IMR-90 (cell line): ENCODE measurements at regions not wholly inside any gene's neighbourhood (a gene's known extent, or its start where the extent isn't known, plus 50 kb on each side); places are given as distances from the start of the nearest gene placed in this dataset.

Experiments
- ATAC-seq: fragments of 200-7000 bp; cut with Tn5 transposase; 2 replicates; pipeline ENCODE4 v1.9.1; 2020; ENCODE audit warnings: low read depth, mild to moderate bottlenecking, moderate library complexity
- BruUV-seq: library from RNA; stranded (reverse); fragments of 400-500 nt; replicated peaks from 2 replicates; lab custom pipeline; 2021; lab: Mats Ljungman, UMichigan
- CTCF ChIA-PET: fragments of 300-600 bp; formaldehyde crosslinking; extraction: SDS; loops from one replicate; lab custom pipeline; 2021; ENCODE audit warnings: antibody characterized with exemption; lab: Yijun Ruan, JAX
- POLR2A ChIA-PET: fragments of 300-600 bp; sonication (Branson Sonifier 250); formaldehyde crosslinking; loops from one replicate; lab custom pipeline; 2022; ENCODE audit warnings: antibody characterized with exemption; ENCODE audit not compliant: unreplicated experiment; lab: Charles Lee
- DNase-seq: peaks from one replicate; pipeline ENCODE4 v3.0.0; 2013
- H2AFZ ChIP-seq: replicated peaks from 2 replicates; pipeline ENCODE3; 2013; ENCODE audit warnings: low read length, mild to moderate bottlenecking; ENCODE audit not compliant: poor library complexity
- H2AK5ac ChIP-seq: 2 replicates; pipeline ENCODE4 v1.6.1; 2013; ENCODE audit warnings: low read depth, low read length, inconsistent platforms
- H2AK9ac ChIP-seq: replicated peaks from 2 replicates; pipeline ENCODE3; 2013; ENCODE audit warnings: mild to moderate bottlenecking, low read depth, low read length, moderate library complexity; ENCODE audit not compliant: poor library complexity
- H2BK120ac ChIP-seq: 2 replicates; pipeline ENCODE4 v1.6.1; 2013; ENCODE audit warnings: low read depth, low read length, inconsistent platforms
- H2BK15ac ChIP-seq: 3 replicates; pipeline ENCODE4 v1.6.1; 2013; ENCODE audit warnings: low read depth, low read length, inconsistent platforms
- H2BK20ac ChIP-seq: 2 replicates; pipeline ENCODE4 v1.6.1; 2013; ENCODE audit warnings: low read depth, mild to moderate bottlenecking, inconsistent platforms, low read length, moderate library complexity
- H2BK5ac ChIP-seq: 2 replicates; pipeline ENCODE4 v1.6.1; 2013; ENCODE audit warnings: mild to moderate bottlenecking, low read depth, low read length, inconsistent platforms; ENCODE audit not compliant: poor library complexity, severe bottlenecking
- H3K14ac ChIP-seq: replicated peaks from 2 replicates; pipeline ENCODE4 v1.6.1; 2013; ENCODE audit warnings: low read depth, low read length, inconsistent platforms
- H3K18ac ChIP-seq: 2 replicates; pipeline ENCODE4 v1.6.1; 2013; ENCODE audit warnings: low read depth, low read length, control low read depth
- H3K23ac ChIP-seq: 2 replicates; pipeline ENCODE4 v1.6.1; 2013; ENCODE audit warnings: low read depth, low read length, inconsistent platforms
- H3K27ac ChIP-seq: 2 replicates; pipeline ENCODE4 v1.5.1; 2013; ENCODE audit warnings: mild to moderate bottlenecking, control low read depth, low read length; ENCODE audit not compliant: insufficient read depth
- H3K27me3 ChIP-seq: 2 replicates; pipeline ENCODE4 v1.6.1; 2013; ENCODE audit warnings: low read length; ENCODE audit not compliant: control insufficient read depth, insufficient read depth
- H3K36me3 ChIP-seq: 2 replicates; pipeline ENCODE4 v1.6.1; 2013; ENCODE audit warnings: low read length, mixed read lengths; ENCODE audit not compliant: control insufficient read depth, insufficient read depth
- H3K4ac ChIP-seq: 2 replicates; pipeline ENCODE4 v1.6.1; 2013; ENCODE audit warnings: low read depth, low read length, inconsistent platforms
- H3K4me1 ChIP-seq: 2 replicates; pipeline ENCODE4 v1.6.1; 2013; ENCODE audit warnings: low read length, mixed read lengths; ENCODE audit not compliant: control insufficient read depth, insufficient read depth
- H3K4me2 ChIP-seq: 2 replicates; pipeline ENCODE4 v1.6.1; 2013; ENCODE audit warnings: low read depth, mild to moderate bottlenecking, control low read depth, low read length, moderate library complexity
- H3K4me3 ChIP-seq: 2 replicates; pipeline ENCODE4 v1.5.1; 2013; ENCODE audit warnings: low read depth, mild to moderate bottlenecking, control low read depth, low read length, moderate library complexity; ENCODE audit not compliant: insufficient read depth
- H3K56ac ChIP-seq: 2 replicates; pipeline ENCODE4 v1.6.1; 2013; ENCODE audit warnings: low read length, inconsistent platforms; ENCODE audit not compliant: insufficient read depth; ENCODE audit errors: extremely low read depth
- H3K79me1 ChIP-seq, 2 experiments: 2 replicates each; pipeline ENCODE4 v1.6.1; 2013; ENCODE audit warnings: low read length in 2 of 2, inconsistent platforms in 1 of 2, low read depth in 1 of 2
- H3K9ac ChIP-seq: 2 replicates; pipeline ENCODE4 v1.6.1; 2013; ENCODE audit warnings: low read depth, low read length, control low read depth
- H3K9me1 ChIP-seq: 2 replicates; pipeline ENCODE4 v1.6.1; 2013; ENCODE audit warnings: low read length, inconsistent platforms; ENCODE audit not compliant: insufficient read depth
- H3K9me3 ChIP-seq: 2 replicates; pipeline ENCODE4 v1.6.1; 2013; ENCODE audit warnings: low read length; ENCODE audit not compliant: control insufficient read depth, insufficient read depth
- H4K20me1 ChIP-seq: 2 replicates; pipeline ENCODE4 v1.6.1; 2013; ENCODE audit warnings: low read length, inconsistent platforms; ENCODE audit not compliant: insufficient read depth
- H4K5ac ChIP-seq: 2 replicates; pipeline ENCODE4 v1.6.1; 2013; ENCODE audit warnings: mild to moderate bottlenecking, low read depth, low read length, control low read depth
- H4K8ac ChIP-seq, 2 experiments: 2 replicates each; pipeline ENCODE4 v1.6.1; 2013; ENCODE audit warnings: low read depth in 2 of 2, low read length in 2 of 2, control low read depth in 1 of 2, inconsistent platforms in 1 of 2
- H4K91ac ChIP-seq: 2 replicates; pipeline ENCODE4 v1.6.1; 2013; ENCODE audit warnings: low read depth, low read length, inconsistent platforms; ENCODE audit not compliant: insufficient read depth
- MAZ ChIP-seq: IDR thresholded peaks from 2 replicates; pipeline ENCODE4 v1.6.1; 2012; ENCODE audit warnings: low read depth, mild to moderate bottlenecking, low read length, improper control_type of control experiment, moderate library complexity, borderline replicate concordance
- WGBS, 2 experiments: methylation state at CpG; one replicate each; pipeline versions ENCODE4 v1.1.5 to v1.1.7; 2013; ENCODE audit warnings: missing lambda C conversion rate in 2 of 2; ENCODE audit not compliant: insufficient read length in 1 of 2; ENCODE audit errors: extremely low coverage in 2 of 2; 5-methylcytosine and 5-hydroxymethylcytosine counted together
- dilution Hi-C: fragments of 300-500 bp; cut with HindIII; formaldehyde crosslinking; loops from one replicate; pipeline ENCODE4 v1.14.3; 2018; ENCODE audit warnings: low sequenced_read_pairs; ENCODE audit not compliant: unreplicated experiment
- in situ Hi-C: fragments of 300-500 bp; cut with MboI; formaldehyde crosslinking; loops from 3 replicates; pipeline ENCODE4 v1.14.3; 2019; ENCODE audit warnings: low sequenced_read_pairs, inconsistent platforms, mixed read lengths
- intact Hi-C: fragments of 100-400 bp; cut with micrococcal nuclease; formaldehyde crosslinking; loops from 2 replicates; pipeline ENCODE4 v1.10.0; 2022

DNA sequence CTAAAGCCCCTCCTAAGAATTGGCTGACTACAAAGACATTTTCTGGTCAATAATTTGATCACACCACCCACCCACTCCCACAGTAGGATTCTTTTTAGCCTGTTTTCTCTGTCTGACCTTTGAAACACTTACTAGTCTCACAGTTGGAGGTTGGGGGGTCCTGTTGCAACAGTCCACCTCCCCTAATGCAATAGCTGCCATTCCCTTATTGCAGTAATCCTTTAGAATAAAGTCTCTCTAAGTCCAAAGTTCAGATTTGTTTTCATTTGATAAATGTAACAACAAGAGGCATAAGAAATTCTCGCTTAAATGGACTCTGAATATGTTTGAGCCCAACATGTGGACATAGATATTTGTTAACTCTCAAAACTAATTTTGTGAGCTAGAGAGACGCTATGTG lies 1326.8 kb upstream of the TMEFF2 start:
- Histone ChIP-seq H3K4me3 (no peak overlapping the region), H4K91ac (no peak overlapping the region), H3K4me2 (no peak overlapping the region), H2AK9ac (no peak overlapping the region), H2BK5ac (no peak overlapping the region), H4K20me1 (no peaks in the 10 kb centered on the region), H3K23ac (no peak overlapping the region), H2AFZ (no peak overlapping the region), H3K27me3 (no peaks in the 10 kb centered on the region), H2BK20ac (no peak overlapping the region), H3K18ac (no peak overlapping the region), H2AK5ac (no peak overlapping the region), H3K4ac (no peak overlapping the region), H3K56ac (no peak overlapping the region), H3K36me3 (no peaks in the 10 kb centered on the region), H2BK120ac (no peak overlapping the region), H4K8ac (no peak overlapping the region), H3K27ac (no peak overlapping the region), H3K79me1 (no peaks in the 10 kb centered on the region), H3K9me1 (no peaks in the 10 kb centered on the region), H2BK15ac (no peak overlapping the region), H3K9me3 (peaks cover 2% of the 10 kb centered on the region; the same call in 1 of the 2 replicates), H3K9ac (no peak overlapping the region), H4K5ac (no peak overlapping the region), H3K14ac (no peak overlapping the region), H3K4me1 (no peaks in the 10 kb centered on the region)
- POLR2A ChIA-PET, result no interaction called here
- WGBS, 2 experiments, result no CpG with 5 or more reads among the region's 2 CpGs
- intact Hi-C loops (no loop called here), dilution Hi-C loops (no loop called here), in situ Hi-C loops (no loop called here)
- BruUV-seq, result no TSS peak
- CTCF ChIA-PET, result no interaction called here
- ATAC-seq, result no peak
- TF ChIP-seq MAZ, result no peak
- DNase-seq, result no peak
